Smooth muscle cell (in vitro differentiated cells): ENCODE measurements at regions not wholly inside any gene's neighbourhood (a gene's known extent, or its start where the extent isn't known, plus 50 kb on each side); places are given as distances from the start of the nearest gene placed in this dataset.
"Not testable (repeated sequence)": the region's sequence is repeated elsewhere in the genome, so short reads cannot be mapped to it uniquely, and the experiment has no call there.

Source experiments
- DNase-seq: peaks from one replicate; lab custom pipeline; 2025; ENCODE audit not compliant: unreplicated experiment; lab: John Stamatoyannopoulos, UW
- H2AFZ ChIP-seq: fragments of 200-600 bp; sonication (generic); 2 replicates; pipeline ENCODE4 v1.6.0; 2016; ENCODE audit warnings: antibody characterized with exemption, low read depth, mild to moderate bottlenecking
- H3F3A ChIP-seq: fragments of 200-600 bp; sonication (generic); 2 replicates; pipeline ENCODE4 v1.6.0; 2017; ENCODE audit warnings: antibody characterized with exemption, low read depth
- H3K27ac ChIP-seq: fragments of 200-600 bp; sonication (generic); 2 replicates; pipeline ENCODE4 v1.5.1; 2016; ENCODE audit warnings: low read depth, mild to moderate bottlenecking
- H3K27me3 ChIP-seq: fragments of 200-600 bp; sonication (generic); 2 replicates; pipeline ENCODE4 v1.6.1; 2016; ENCODE audit warnings: low read depth, mild to moderate bottlenecking
- H3K36me3 ChIP-seq: fragments of 200-600 bp; sonication (generic); 2 replicates; pipeline ENCODE4 v1.5.1; 2016; ENCODE audit warnings: low read depth
- H3K4me1 ChIP-seq: fragments of 200-600 bp; sonication (generic); 2 replicates; pipeline ENCODE4 v1.5.1; 2016; ENCODE audit warnings: low read depth
- H3K4me2 ChIP-seq: fragments of 200-600 bp; sonication (generic); 2 replicates; pipeline ENCODE4 v1.6.0; 2016; ENCODE audit warnings: mild to moderate bottlenecking
- H3K4me3 ChIP-seq: fragments of 200-600 bp; sonication (generic); 2 replicates; pipeline ENCODE4 v1.5.1; 2016; ENCODE audit warnings: mild to moderate bottlenecking
- H3K79me2 ChIP-seq: fragments of 200-600 bp; sonication (generic); 2 replicates; pipeline ENCODE4 v1.6.0; 2016; ENCODE audit warnings: low read depth, mild to moderate bottlenecking
- H3K9ac ChIP-seq: fragments of 200-600 bp; sonication (generic); 2 replicates; pipeline ENCODE4 v1.6.0; 2016; ENCODE audit warnings: low read depth
- H3K9me3 ChIP-seq: fragments of 200-600 bp; sonication (generic); replicated peaks from 2 replicates; pipeline ENCODE4 v1.5.1; 2016; ENCODE audit warnings: low read depth
- H4K20me1 ChIP-seq: fragments of 200-600 bp; sonication (generic); 2 replicates; pipeline ENCODE4 v1.6.0; 2016; ENCODE audit warnings: low read depth
- WGBS: methylation state at CpG from one replicate; pipeline ENCODE4 v1.1.7; 2016; ENCODE audit warnings: low lambda C conversion rate; 5-methylcytosine and 5-hydroxymethylcytosine counted together
- TF ChIP-seq, protein P1 (sequence below): fragments of 200-600 bp; sonication (generic); IDR thresholded peaks from 2 replicates; pipeline ENCODE4 v1.5.1; 2017; ENCODE audit warnings: borderline replicate concordance, mild to moderate bottlenecking, antibody characterized with exemption; ENCODE audit not compliant: insufficient read depth, poor library complexity, severe bottlenecking

- H3K9me3 ChIP-seq: no peaks in the 10 kb centered on the region
- no peaks in the 10 kb centered on the region for H3K36me3 ChIP-seq
- no peaks in the 10 kb centered on the region for H3K27me3 ChIP-seq
- H3K79me2 ChIP-seq: no peaks in the 10 kb centered on the region
- H4K20me1 ChIP-seq: no peaks in the 10 kb centered on the region
- H3K4me3 ChIP-seq: no peak overlapping the region
- TF ChIP-seq, protein P1, sequence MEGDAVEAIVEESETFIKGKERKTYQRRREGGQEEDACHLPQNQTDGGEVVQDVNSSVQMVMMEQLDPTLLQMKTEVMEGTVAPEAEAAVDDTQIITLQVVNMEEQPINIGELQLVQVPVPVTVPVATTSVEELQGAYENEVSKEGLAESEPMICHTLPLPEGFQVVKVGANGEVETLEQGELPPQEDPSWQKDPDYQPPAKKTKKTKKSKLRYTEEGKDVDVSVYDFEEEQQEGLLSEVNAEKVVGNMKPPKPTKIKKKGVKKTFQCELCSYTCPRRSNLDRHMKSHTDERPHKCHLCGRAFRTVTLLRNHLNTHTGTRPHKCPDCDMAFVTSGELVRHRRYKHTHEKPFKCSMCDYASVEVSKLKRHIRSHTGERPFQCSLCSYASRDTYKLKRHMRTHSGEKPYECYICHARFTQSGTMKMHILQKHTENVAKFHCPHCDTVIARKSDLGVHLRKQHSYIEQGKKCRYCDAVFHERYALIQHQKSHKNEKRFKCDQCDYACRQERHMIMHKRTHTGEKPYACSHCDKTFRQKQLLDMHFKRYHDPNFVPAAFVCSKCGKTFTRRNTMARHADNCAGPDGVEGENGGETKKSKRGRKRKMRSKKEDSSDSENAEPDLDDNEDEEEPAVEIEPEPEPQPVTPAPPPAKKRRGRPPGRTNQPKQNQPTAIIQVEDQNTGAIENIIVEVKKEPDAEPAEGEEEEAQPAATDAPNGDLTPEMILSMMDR: no peak
- H3K4me1 ChIP-seq: peaks cover 39% of the 10 kb centered on the region
- no peak overlapping the region for H2AFZ ChIP-seq
- DNase-seq: no peak
- H3K27ac ChIP-seq: no peak overlapping the region
- no peak overlapping the region for H3K4me2 ChIP-seq
- H3F3A ChIP-seq: no peaks in the 10 kb centered on the region
- H3K9ac ChIP-seq: no peak overlapping the region
Measured at GRCh38 chr12:25886396-25886795, 72.1 kb upstream of the RASSF8 start.

- Histone ChIP-seq H3K79me2 (no peaks in the 10 kb centered on the region), H3K4me2 (no peak overlapping the region), H2AFZ (no peak overlapping the region), H3K27ac (no peak overlapping the region), H3K9ac (no peak overlapping the region), H3K9me3 (no peaks in the 10 kb centered on the region), H3K36me3 (no peaks in the 10 kb centered on the region), H3F3A (no peaks in the 10 kb centered on the region), H3K4me1 (peaks cover 39% of the 10 kb centered on the region), H3K27me3 (no peaks in the 10 kb centered on the region), H3K4me3 (no peak overlapping the region), H4K20me1 (no peaks in the 10 kb centered on the region)
- no peak for DNase-seq
- 51% methylated on average over 3 of the region's 3 CpGs for WGBS
- TF ChIP-seq, protein P1: no peak
Measured at GRCh38 chr12:25887367-25887766, 71.1 kb upstream of the RASSF8 start.

- H3K4me3 ChIP-seq: no peak overlapping the region
- no peak overlapping the region for H3K27ac ChIP-seq
- WGBS: 71% methylated on average over 6 of the region's 6 CpGs
- no peaks in the 10 kb centered on the region for H4K20me1 ChIP-seq
- DNase-seq: no peak
- no peaks in the 10 kb centered on the region for H3K9me3 ChIP-seq
- no peaks in the 10 kb centered on the region for H3K36me3 ChIP-seq
- TF ChIP-seq, protein P1: no peak
- no peak overlapping the region for H3K9ac ChIP-seq
- no peaks in the 10 kb centered on the region for H3K79me2 ChIP-seq
- no peak overlapping the region for H3K4me2 ChIP-seq
- H3K4me1 ChIP-seq: peaks cover 39% of the 10 kb centered on the region
- H3K27me3 ChIP-seq: no peaks in the 10 kb centered on the region
- no peaks in the 10 kb centered on the region for H3F3A ChIP-seq
- H2AFZ ChIP-seq: no peak overlapping the region
Measured at GRCh38 chr12:25889185-25889584, 69.3 kb upstream of the RASSF8 start.

- not testable (repeated sequence) for H3K79me2 ChIP-seq, H3K9me3 ChIP-seq, H3K4me3 ChIP-seq, DNase-seq, H3K4me2 ChIP-seq, H3K27me3 ChIP-seq, H3F3A ChIP-seq, H3K9ac ChIP-seq, H2AFZ ChIP-seq, H3K36me3 ChIP-seq, H4K20me1 ChIP-seq, H3K27ac ChIP-seq
- 84% methylated on average over 6 of the region's 6 CpGs for WGBS
- H3K4me1 ChIP-seq: peaks cover 35% of the 10 kb centered on the region
Measured at GRCh38 chr12:25891095-25891494, 67.4 kb upstream of the RASSF8 start.
